IgD-negative memory B cell (primary cell): ENCODE measurements at regions not wholly inside any gene's neighbourhood (a gene's known extent, or its start where the extent isn't known, plus 50 kb on each side); places are given as distances from the start of the nearest gene placed in this dataset.
"Not testable (repeated sequence)": the region's sequence is repeated elsewhere in the genome, so short reads cannot be mapped to it uniquely, and the experiment has no call there.

Experiments
- H3K27ac Mint-ChIP-seq, 3 donors: one replicate each; pipeline ENCODE4 v1.8.0; 2020 to 2022; ENCODE audit warnings: mild to moderate bottlenecking in 3 of 3, mixed read lengths in 3 of 3, moderate library complexity in 1 of 3
- H3K27me3 Mint-ChIP-seq: one replicate; pipeline ENCODE4 v1.8.0; 2021; ENCODE audit warnings: mixed read lengths
- H3K36me3 Mint-ChIP-seq: one replicate; pipeline ENCODE4 v1.8.0; 2020; ENCODE audit warnings: mild to moderate bottlenecking, mixed read lengths
- H3K4me1 Mint-ChIP-seq, 3 donors: one replicate each; pipeline ENCODE4 v1.8.0; 2020 to 2022; ENCODE audit warnings: mixed read lengths in 3 of 3, mild to moderate bottlenecking in 1 of 3
- H3K4me3 Mint-ChIP-seq, 4 donors: one replicate each; pipeline ENCODE4 v1.8.0; 2020 to 2022; ENCODE audit warnings: mild to moderate bottlenecking in 4 of 4, mixed read lengths in 4 of 4, moderate library complexity in 3 of 4
- H3K9me3 Mint-ChIP-seq, 3 donors: one replicate each; pipeline ENCODE4 v1.8.0; 2020 to 2021; ENCODE audit warnings: mixed read lengths in 3 of 3, mild to moderate bottlenecking in 1 of 3

DNA sequence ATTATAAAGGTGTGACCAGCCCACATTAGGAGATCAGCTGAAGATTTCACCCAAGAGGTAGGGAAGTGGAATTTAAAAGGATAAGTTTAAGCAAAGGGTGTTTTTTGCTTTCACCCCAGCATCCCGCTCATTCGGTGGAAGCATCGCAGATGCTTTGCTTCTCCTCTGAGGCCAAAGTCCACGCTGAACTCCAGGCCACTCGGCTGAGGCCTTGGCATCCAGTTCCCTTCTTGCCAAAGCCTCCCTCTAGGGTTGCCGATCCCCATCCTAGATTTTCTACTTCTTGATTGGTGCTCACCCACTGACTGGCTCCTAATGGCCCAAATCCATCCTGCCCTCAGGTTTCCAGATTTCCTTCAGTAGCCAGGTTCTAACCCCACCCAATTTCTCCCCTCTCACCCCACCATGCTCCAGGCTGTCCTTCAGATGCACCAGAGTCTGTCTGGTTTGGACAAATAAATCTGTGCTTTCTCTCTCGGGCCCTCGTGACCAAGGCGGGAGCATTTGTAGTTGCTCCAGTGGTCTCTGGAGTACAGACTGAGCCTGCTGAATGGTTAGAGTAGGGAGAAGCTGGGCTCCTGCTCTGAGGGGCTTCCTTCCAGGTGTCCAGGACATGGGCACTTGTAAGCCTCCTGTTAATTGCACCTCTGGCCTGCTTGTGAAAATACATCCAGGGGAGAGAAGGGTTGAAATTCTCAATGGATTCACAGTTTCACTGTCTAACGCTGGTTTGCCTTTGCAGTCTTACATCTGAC is 193.2 kb downstream of the C1orf94 start:
- Mint-ChIP-seq H3K9me3 (peaks cover 0 to 5% (median 1%) of the 10 kb centered on the region in 3 donors), H3K27ac (no peak overlapping the region), H3K27me3 (peaks cover 3% of the 10 kb centered on the region), H3K36me3 (no peaks in the 10 kb centered on the region), H3K4me3 (no peak overlapping the region), H3K4me1 (no peaks in the 10 kb centered on the region)

DNA sequence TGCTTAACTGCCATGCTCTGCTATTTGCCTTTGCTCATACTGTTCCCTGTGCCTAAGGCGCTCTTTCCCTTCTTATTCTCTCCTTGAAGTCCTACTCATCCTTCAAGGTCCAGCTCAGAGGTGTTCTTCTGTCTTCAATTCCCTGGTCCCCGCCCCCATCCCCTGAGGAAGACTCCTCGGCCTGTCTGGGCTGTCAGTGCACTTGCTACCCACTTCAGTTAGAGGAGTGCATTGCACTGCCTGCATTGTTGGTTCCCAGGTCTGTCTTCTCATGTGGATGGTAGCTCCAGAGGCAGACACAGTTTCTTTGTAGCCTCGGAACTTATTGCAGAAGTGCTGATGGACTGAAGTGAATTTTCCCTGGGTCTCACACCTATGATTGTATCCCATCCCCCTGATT is 194.0 kb downstream of the C1orf94 start:
- Mint-ChIP-seq H3K4me3 (no peak overlapping the region), H3K27me3 (peaks cover 3% of the 10 kb centered on the region), H3K27ac (no peak overlapping the region), H3K36me3 (no peaks in the 10 kb centered on the region), H3K4me1 (no peaks in the 10 kb centered on the region), H3K9me3 (no peaks in the 10 kb centered on the region)

DNA sequence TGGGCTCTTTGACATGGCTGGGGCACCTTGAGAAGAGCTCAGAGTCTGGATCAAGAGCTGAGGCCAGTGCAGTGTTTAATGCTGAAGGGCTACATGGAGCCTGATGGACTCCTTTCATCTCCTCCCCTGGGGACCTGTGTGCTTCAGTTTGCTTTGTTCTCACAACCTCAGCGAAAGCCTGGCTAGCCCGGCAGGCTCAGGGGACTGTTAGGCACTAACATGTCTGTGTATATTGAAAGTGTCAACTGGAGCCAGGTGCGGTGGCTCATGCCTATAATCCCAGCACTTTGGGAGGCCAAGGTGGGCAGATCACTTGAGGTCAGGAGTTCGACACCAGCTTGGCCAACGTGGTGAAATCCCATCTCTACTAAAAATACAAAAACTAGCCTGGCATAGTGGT is 194.5 kb downstream of the C1orf94 start:
- H3K27ac Mint-ChIP-seq, H3K27me3 Mint-ChIP-seq, H3K4me3 Mint-ChIP-seq, H3K9me3 Mint-ChIP-seq, H3K36me3 Mint-ChIP-seq, H3K4me1 Mint-ChIP-seq: not testable (repeated sequence)

DNA sequence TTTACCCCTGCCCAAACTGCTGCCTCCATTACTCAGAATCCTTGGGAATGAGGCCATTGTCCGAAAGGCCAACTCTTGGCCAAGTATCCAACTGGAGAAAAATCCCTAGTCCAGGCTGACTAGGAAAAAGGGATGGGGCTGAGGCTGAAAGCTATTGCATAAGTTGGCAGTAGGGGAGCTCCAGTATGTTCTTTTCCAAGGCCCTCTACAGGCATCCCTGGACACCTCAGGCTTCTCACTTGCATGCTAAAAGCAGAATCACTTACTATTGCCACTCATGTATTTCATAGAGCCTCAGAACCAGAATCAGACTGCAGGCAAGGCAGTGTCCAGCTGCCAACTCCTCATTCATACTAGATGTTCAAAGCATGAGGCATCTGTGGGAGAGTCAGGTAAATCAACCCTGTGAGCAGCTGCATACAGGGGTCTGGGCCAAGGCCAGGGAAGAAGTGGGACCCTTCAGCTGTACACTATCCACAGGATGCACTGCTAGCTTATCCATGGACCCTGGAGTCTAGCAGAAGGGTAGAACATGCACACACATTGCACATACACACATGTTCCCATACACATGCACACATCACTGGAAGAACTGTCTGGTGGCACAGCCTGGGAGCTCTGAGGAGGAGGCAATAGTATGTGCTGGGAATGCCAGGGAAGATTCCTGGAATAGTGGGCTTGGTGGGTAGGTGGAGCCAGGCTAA is 195.3 kb downstream of the C1orf94 start:
- Mint-ChIP-seq H3K27me3 (peaks cover 3% of the 10 kb centered on the region), H3K36me3 (no peaks in the 10 kb centered on the region), H3K4me1 (no peaks in the 10 kb centered on the region), H3K9me3 (no peaks in the 10 kb centered on the region), H3K27ac (no peak overlapping the region), H3K4me3 (no peak overlapping the region)

DNA sequence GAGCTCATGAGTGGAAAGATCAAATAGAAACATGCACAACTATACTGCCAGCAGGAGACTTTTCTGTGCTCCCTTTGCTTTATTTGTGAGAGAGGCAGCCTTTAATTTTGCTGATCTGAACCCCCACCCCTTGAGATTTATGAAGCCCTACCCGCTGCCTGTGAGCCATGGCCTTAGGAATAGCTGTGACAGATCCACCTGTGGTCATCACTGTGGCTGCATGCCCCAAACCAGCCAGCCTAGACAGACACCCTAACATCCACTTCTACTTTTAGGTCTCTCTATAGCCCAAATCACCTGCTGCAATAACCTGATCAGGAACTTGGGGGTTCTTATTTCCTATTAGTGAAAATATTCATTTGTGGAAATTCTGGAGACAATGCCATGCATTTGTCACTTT is 196.2 kb downstream of the C1orf94 start:
- peaks cover 8% of the 10 kb centered on the region for H3K27me3 Mint-ChIP-seq
- H3K4me3 Mint-ChIP-seq, result no peak overlapping the region
- no peaks in the 10 kb centered on the region for H3K4me1 Mint-ChIP-seq
- no peaks in the 10 kb centered on the region for H3K9me3 Mint-ChIP-seq
- H3K27ac Mint-ChIP-seq, result no peak overlapping the region
- no peaks in the 10 kb centered on the region for H3K36me3 Mint-ChIP-seq

DNA sequence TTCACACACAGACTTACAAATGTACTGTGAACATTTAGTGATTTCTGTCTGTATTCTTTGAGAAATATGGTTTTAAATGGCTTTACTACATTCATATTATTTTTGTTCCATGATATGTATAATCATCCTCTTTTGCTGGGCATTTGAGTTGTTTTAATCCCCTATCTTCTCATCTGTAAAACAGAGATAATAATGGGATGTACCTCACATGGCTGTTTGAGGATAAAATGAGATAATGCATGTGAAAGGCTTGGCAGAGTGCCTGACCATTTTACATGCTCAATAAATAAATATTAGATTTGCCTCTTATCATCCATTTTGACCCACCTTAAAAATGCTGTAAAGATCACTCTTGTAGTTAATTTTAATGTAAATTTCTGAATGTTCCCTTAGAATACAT is 197.2 kb downstream of the C1orf94 start:
- H3K4me3 Mint-ChIP-seq, result no peak overlapping the region
- peaks cover 14% of the 10 kb centered on the region for H3K27me3 Mint-ChIP-seq
- H3K36me3 Mint-ChIP-seq, result no peaks in the 10 kb centered on the region
- no peaks in the 10 kb centered on the region for H3K4me1 Mint-ChIP-seq
- no peaks in the 10 kb centered on the region for H3K9me3 Mint-ChIP-seq
- no peak overlapping the region for H3K27ac Mint-ChIP-seq

DNA sequence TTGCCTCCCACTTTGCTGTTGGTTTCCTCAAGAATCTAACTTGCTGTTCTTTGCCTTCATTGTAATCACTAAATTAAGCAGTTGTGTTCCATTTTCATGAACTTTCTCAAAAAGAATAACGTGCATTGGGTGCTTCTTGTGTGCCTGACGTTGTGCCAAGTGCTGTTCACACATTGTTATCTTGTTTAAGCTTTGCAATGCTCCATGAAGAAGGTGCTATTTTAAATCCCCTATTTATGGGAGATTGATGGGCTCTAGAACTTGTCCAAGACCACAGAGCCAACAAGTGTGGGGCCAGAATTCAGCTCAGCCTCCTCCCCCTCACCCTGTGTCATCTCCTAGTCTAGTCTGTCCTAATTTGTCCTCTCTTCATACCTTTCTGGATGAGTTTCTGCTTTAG is 199.8 kb downstream of the C1orf94 start:
- Mint-ChIP-seq H3K27ac (no peak overlapping the region), H3K27me3 (peaks cover 19% of the 10 kb centered on the region), H3K9me3 (no peaks in the 10 kb centered on the region), H3K4me1 (no peaks in the 10 kb centered on the region), H3K36me3 (no peaks in the 10 kb centered on the region), H3K4me3 (no peak overlapping the region)

DNA sequence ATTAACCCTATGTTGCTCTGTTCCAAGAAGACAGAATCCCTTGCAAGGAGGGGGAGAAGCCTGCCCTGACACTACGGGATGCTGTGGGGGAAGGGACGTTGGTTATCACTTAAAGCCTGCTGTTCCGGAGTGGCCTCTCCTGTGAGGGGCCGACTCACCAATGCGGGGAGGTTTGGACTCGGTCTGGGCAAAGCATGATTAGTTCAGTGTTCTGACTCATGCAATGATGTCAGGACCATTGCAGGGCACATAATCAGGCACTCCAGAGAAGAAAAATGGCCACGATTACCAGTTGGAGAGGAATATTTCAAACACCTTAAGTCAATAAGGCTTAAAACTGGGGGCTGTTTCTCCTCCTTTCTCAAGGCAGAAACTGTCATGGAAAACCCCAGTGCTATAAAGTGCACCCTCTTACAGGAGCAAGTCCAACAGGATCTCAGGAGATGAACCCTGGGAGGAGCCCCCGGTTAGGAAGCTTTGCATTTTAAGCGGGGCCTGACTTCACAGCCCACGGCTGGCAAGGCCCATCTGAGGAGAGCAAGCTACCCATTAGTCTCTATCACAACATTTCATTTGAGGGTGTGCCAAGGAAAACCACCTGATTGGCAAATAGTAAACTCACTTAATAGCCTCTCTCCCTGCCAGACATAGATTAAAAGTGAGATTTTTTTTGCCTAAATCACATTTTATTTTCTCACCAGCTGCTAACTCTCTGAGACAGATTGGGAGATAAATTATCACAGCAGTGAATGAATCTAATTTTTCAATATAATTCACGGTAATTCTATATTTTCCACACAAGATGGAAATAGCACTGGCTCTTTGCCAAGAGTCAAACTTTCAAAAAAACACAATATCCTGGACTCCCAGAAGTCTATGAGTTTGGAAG is 202.5 kb downstream of the C1orf94 start:
- H3K36me3 Mint-ChIP-seq, result no peaks in the 10 kb centered on the region
- peaks cover 17% of the 10 kb centered on the region for H3K27me3 Mint-ChIP-seq
- no peaks in the 10 kb centered on the region for H3K9me3 Mint-ChIP-seq
- peak overlapping the region in 1 of 3 donors; percentile 8 for H3K27ac Mint-ChIP-seq
- H3K4me1 Mint-ChIP-seq, result no peaks in the 10 kb centered on the region
- H3K4me3 Mint-ChIP-seq, result no peak overlapping the region

DNA sequence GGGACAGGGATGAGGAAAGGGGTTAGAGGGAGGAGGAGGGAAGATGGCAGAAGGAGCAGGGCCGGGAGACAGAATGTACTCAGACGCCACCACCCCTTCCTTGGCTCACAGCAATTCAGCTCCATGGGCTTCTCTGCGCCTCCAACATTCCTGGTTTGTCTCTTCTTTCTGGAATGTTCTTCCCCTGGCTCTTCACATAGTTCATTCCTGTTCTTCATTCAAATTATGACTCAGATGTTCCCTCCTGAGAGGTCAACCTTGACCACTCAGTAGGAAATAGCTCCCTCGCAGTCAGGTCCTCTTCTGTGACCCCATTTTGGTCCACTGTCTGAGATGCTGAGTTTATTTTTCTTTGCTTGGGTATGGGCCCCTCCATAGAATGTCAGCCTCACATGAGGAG is 203.2 kb downstream of the C1orf94 start:
- Mint-ChIP-seq H3K27ac (no peak overlapping the region), H3K27me3 (peaks cover 17% of the 10 kb centered on the region), H3K9me3 (no peaks in the 10 kb centered on the region), H3K4me1 (no peaks in the 10 kb centered on the region), H3K36me3 (no peaks in the 10 kb centered on the region), H3K4me3 (no peak overlapping the region)

DNA sequence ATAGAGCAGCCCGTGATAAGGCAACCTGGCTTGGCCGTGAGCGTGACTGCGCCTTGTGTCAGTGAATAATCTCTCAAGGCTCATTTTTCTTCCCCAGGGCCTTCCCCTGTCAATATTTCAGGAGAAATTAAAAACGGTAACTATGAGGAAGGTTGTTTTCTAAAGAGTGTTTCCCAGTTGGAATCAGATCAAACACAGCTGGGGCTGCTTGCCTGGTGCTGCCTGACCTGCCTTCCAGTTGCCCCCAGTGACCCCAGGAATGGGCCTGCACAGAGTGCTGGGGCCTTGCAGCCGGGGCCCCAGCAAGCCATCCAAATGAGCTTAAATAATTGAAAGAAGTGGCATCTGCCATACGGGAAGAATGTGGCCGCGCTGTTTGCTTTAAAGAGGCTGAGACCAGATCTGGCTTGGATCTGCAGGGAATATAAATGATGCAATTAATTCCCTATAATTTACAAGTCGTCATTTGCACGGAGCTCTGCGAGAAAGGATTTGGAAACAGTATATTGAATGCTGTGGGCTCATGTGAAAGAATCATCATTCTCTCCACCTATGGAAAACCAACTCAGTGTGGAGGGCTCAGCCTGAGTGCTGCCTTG is 203.9 kb downstream of the C1orf94 start:
- Mint-ChIP-seq H3K4me1 (no peaks in the 10 kb centered on the region), H3K27me3 (peaks cover 17% of the 10 kb centered on the region), H3K9me3 (no peaks in the 10 kb centered on the region), H3K4me3 (no peak overlapping the region), H3K27ac (peak overlapping the region in 1 of 3 donors; percentile 26), H3K36me3 (no peaks in the 10 kb centered on the region)

DNA sequence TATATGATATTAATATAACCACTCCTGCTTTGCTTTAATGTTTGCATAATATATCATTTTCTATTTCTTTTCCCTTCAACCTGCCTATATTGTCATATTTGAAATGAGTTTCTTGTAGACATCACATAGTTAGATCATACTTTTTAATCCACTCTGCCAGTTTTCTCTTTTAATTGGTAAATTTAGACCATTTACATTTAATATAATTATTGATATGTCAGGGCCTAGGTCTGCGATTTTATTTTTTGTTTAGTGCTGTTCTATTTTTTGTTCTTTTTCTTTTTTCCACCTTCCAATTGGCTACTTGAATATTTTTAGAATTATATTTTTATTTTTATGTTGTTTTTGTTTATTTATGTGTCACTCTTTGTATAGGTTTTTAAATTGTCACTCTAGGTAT is 213.3 kb downstream of the C1orf94 start:
- Mint-ChIP-seq H3K27me3 (no peaks in the 10 kb centered on the region), H3K36me3 (no peaks in the 10 kb centered on the region), H3K4me3 (no peak overlapping the region), H3K27ac (no peak overlapping the region), H3K4me1 (no peaks in the 10 kb centered on the region), H3K9me3 (peaks cover 1 to 16% (median 2%) of the 10 kb centered on the region in 3 donors)

DNA sequence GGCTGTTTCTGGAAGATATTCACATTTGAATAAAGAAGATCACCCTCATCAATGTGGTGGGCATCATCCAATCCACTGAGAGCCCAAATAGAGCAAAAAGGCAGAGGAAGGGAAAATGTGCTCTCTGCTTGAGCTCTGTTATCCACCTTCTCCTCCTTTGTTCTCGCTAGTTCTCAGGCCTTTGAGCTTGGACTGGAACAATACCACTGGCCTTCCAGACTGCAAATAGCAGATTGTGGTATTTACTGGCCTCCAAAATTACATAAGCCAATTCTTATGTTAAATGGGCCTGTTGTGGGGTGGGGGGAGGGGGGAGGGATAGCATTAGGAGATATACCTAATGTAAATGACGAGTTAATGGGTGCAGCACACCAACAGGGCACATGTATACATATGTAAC is 219.3 kb downstream of the C1orf94 start:
- H3K9me3 Mint-ChIP-seq, result no peaks in the 10 kb centered on the region

DNA sequence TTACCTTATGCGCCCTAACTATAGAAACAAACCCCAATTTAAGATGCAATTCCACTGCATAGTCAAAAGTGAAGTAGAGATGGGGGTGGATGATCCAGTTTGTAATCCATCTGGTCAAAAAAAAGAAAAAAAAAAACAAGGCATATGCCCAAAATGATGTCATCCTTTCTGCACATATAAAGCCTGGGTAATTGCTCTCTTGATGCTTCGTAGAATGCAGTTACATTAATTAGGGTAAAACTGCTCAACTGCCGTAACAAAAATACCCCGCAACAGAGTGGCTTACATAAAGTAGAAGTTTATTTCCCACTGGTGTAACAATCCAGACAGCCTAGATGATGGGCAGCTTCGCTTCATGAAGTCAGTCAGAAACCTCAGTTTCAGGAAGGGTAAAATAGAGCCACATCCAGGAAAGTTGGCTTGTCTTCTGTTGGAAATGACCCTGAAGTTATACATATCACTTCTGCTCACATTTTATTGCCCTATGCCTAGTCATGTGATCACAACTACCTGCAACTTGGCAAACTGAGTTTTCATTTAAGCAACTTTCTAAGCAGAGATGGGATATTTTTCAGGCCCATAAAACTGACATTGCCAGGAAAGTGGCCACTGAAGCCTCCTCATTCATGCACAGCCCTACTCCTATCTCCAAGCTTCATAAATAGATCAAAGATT is 221.7 kb downstream of the C1orf94 start:
- Mint-ChIP-seq H3K9me3 (peaks cover 0 to 1% (median 0%) of the 10 kb centered on the region in 3 donors), H3K27ac (no peak overlapping the region), H3K36me3 (peaks cover 1% of the 10 kb centered on the region)

More for the DNA sequence above, 219.3 kb downstream of the C1orf94 start:
- no peaks in the 10 kb centered on the region for H3K27me3 Mint-ChIP-seq
- peaks cover under 1% of the 10 kb centered on the region for H3K36me3 Mint-ChIP-seq
- H3K27ac Mint-ChIP-seq, result no peak overlapping the region
- no peak overlapping the region for H3K4me3 Mint-ChIP-seq
- H3K4me1 Mint-ChIP-seq, result no peaks in the 10 kb centered on the region

DNA sequence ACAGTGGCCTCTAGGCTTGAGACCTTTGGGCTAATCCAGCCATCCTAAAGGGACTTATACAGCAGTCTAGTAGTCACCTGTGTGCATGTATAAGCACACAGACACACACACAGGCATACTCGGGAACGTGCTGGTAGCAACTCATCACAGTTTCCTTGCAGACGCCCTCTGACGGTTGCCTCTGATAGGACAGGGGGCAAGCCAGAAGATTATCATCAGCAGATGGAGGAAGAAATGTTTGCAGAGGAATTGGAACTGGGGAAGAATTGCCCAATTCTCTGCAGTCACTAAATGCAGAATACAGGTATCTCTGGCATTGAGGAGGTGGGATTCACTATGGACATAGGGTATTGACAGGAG is 222.2 kb downstream of the C1orf94 start:
- no peak overlapping the region for H3K4me3 Mint-ChIP-seq

More for the DNA sequence above, 221.7 kb downstream of the C1orf94 start:
- no peak overlapping the region for H3K4me3 Mint-ChIP-seq
- no peaks in the 10 kb centered on the region for H3K4me1 Mint-ChIP-seq
- no peaks in the 10 kb centered on the region for H3K27me3 Mint-ChIP-seq

More for the DNA sequence above, 222.2 kb downstream of the C1orf94 start:
- Mint-ChIP-seq H3K36me3 (peaks cover 1% of the 10 kb centered on the region), H3K4me1 (no peaks in the 10 kb centered on the region), H3K9me3 (peaks cover 0 to 1% (median under 1%) of the 10 kb centered on the region in 3 donors), H3K27me3 (no peaks in the 10 kb centered on the region), H3K27ac (no peak overlapping the region)
